ENCODE measurements at regions not wholly inside any gene's neighbourhood (a gene's known extent, or its start where the extent isn't known, plus 50 kb on each side); places are given as distances from the start of the nearest gene placed in this dataset.

GRCh38 chr21:28426545-28426944, 566.1 kb downstream of the LTN1 start (continued):
- no peak for TF ChIP-seq ZNF114 (CRISPR knock-in tag; IDR thresholded peaks at IDR 0.05)

DNA sequence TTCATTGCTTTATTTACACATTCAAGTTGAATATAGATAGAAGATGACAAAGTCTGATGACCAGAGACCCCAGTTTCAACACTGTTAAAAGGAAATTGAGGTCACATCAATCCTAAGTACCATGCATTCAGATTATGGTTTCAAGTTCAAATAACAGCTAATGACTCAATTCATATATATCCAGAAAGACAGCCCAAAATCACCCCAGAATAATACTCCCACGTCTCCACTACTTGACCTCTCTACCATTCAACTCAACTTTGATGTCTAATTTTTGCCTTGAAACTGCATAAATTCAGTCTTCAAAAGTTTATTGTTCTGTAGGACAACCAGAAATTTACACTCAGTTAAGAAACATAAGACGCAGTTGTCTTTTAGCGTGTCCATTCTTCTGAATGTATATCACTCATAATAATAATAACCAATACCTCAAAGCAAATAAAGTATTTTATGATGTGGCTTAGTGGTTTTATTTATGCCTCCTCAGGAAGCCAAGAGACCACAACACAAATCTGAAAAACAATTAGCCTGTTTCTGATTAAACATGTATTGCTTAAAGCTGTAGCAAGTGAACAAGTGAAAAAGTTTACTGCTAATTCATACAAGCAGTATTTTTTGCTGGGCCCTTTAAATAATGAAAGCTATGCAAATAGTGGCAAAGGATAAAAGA, 569.0 kb downstream of the LTN1 start:
- H3K9me3 Mint-ChIP-seq, result no peaks in the 10 kb centered on the region
- no peaks in the 10 kb centered on the region for H3F3A ChIP-seq (replicated peaks; ENCODE audit: low read depth)
- no peak overlapping the region for H3K4me2 ChIP-seq
- H3K36me3 Mint-ChIP-seq (ENCODE audit: low read depth), result no peaks in the 10 kb centered on the region
- no peaks in the 10 kb centered on the region for H3K4me1 ChIP-seq (ENCODE audit: insufficient read depth)
- DNase-seq (ENCODE audit: low spot score) (no peak), ATAC-seq (no peak)
- no peaks in the 10 kb centered on the region for H4K20me1 ChIP-seq (replicated peaks; ENCODE audit: insufficient read depth)
- no peak overlapping the region for H2AFZ ChIP-seq
- H3K27me3 Mint-ChIP-seq (ENCODE audit: insufficient read depth, low read depth, poor library complexity), result no peaks in the 10 kb centered on the region
- no peaks in the 10 kb centered on the region for H3K36me3 ChIP-seq (ENCODE audit: insufficient read depth)
- no peak overlapping the region for H3K4me3 ChIP-seq
- H3K27ac ChIP-seq (ENCODE audit: low read depth), result no peak overlapping the region
- peaks cover 3% of the 10 kb centered on the region; the same call in 1 of the 2 replicates for H3K9me2 ChIP-seq (ENCODE audit: insufficient read depth)
- H3K4me1 Mint-ChIP-seq, result no peaks in the 10 kb centered on the region
- no peak overlapping the region for H3K27ac Mint-ChIP-seq
- TF ChIP-seq EZH2phosphoT487 (IDR thresholded peaks at IDR 0.05; ENCODE audit: unreplicated experiment), result no peak
- no peak for TF ChIP-seq JUNB (IDR thresholded peaks at IDR 0.05; ENCODE audit: unreplicated experiment)
- no peak for TF ChIP-seq STAT1 (IDR thresholded peaks at IDR 0.05; ENCODE audit: unreplicated experiment)
- TF ChIP-seq, protein P1, sequence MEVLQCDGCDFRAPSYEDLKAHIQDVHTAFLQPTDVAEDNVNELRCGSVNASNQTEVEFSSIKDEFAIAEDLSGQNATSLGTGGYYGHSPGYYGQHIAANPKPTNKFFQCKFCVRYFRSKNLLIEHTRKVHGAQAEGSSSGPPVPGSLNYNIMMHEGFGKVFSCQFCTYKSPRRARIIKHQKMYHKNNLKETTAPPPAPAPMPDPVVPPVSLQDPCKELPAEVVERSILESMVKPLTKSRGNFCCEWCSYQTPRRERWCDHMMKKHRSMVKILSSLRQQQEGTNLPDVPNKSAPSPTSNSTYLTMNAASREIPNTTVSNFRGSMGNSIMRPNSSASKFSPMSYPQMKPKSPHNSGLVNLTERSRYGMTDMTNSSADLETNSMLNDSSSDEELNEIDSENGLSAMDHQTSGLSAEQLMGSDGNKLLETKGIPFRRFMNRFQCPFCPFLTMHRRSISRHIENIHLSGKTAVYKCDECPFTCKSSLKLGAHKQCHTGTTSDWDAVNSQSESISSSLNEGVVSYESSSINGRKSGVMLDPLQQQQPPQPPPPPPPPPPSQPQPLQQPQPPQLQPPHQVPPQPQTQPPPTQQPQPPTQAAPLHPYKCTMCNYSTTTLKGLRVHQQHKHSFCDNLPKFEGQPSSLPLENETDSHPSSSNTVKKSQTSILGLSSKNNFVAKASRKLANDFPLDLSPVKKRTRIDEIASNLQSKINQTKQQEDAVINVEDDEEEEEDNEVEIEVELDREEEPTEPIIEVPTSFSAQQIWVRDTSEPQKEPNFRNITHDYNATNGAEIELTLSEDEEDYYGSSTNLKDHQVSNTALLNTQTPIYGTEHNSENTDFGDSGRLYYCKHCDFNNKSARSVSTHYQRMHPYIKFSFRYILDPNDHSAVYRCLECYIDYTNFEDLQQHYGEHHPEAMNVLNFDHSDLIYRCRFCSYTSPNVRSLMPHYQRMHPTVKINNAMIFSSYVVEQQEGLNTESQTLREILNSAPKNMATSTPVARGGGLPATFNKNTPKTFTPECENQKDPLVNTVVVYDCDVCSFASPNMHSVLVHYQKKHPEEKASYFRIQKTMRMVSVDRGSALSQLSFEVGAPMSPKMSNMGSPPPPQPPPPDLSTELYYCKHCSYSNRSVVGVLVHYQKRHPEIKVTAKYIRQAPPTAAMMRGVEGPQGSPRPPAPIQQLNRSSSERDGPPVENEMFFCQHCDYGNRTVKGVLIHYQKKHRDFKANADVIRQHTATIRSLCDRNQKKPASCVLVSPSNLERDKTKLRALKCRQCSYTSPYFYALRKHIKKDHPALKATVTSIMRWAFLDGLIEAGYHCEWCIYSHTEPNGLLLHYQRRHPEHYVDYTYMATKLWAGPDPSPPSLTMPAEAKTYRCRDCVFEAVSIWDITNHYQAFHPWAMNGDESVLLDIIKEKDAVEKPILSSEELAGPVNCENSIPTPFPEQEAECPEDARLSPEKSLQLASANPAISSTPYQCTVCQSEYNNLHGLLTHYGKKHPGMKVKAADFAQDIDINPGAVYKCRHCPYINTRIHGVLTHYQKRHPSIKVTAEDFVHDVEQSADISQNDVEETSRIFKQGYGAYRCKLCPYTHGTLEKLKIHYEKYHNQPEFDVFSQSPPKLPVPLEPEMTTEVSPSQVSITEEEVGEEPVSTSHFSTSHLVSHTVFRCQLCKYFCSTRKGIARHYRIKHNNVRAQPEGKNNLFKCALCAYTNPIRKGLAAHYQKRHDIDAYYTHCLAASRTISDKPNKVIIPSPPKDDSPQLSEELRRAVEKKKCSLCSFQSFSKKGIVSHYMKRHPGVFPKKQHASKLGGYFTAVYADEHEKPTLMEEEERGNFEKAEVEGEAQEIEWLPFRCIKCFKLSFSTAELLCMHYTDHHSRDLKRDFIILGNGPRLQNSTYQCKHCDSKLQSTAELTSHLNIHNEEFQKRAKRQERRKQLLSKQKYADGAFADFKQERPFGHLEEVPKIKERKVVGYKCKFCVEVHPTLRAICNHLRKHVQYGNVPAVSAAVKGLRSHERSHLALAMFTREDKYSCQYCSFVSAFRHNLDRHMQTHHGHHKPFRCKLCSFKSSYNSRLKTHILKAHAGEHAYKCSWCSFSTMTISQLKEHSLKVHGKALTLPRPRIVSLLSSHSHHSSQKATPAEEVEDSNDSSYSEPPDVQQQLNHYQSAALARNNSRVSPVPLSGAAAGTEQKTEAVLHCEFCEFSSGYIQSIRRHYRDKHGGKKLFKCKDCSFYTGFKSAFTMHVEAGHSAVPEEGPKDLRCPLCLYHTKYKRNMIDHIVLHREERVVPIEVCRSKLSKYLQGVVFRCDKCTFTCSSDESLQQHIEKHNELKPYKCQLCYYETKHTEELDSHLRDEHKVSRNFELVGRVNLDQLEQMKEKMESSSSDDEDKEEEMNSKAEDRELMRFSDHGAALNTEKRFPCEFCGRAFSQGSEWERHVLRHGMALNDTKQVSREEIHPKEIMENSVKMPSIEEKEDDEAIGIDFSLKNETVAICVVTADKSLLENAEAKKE (CRISPR knock-in tag; IDR thresholded peaks at IDR 0.05), result no peak
- no peak for TF ChIP-seq CREB1 (CRISPR knock-in tag; IDR thresholded peaks at IDR 0.05; ENCODE audit: low read depth)
- no peak for TF ChIP-seq POLR2AphosphoS5 (IDR thresholded peaks at IDR 0.05; ENCODE audit: low read depth)
- TF ChIP-seq, protein P2, sequence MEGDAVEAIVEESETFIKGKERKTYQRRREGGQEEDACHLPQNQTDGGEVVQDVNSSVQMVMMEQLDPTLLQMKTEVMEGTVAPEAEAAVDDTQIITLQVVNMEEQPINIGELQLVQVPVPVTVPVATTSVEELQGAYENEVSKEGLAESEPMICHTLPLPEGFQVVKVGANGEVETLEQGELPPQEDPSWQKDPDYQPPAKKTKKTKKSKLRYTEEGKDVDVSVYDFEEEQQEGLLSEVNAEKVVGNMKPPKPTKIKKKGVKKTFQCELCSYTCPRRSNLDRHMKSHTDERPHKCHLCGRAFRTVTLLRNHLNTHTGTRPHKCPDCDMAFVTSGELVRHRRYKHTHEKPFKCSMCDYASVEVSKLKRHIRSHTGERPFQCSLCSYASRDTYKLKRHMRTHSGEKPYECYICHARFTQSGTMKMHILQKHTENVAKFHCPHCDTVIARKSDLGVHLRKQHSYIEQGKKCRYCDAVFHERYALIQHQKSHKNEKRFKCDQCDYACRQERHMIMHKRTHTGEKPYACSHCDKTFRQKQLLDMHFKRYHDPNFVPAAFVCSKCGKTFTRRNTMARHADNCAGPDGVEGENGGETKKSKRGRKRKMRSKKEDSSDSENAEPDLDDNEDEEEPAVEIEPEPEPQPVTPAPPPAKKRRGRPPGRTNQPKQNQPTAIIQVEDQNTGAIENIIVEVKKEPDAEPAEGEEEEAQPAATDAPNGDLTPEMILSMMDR (conservative IDR thresholded peaks at IDR 0.05; ENCODE audit: low read depth in 2 of 2), result no peak
- no peak for TF ChIP-seq NANOG (IDR thresholded peaks at IDR 0.05; ENCODE audit: borderline replicate concordance)
- H3K79me2 ChIP-seq (replicated peaks; ENCODE audit: insufficient read depth), result no peaks in the 10 kb centered on the region
- H3K4me3 Mint-ChIP-seq, result no peak overlapping the region
- H3K27me3 ChIP-seq (ENCODE audit: insufficient read depth), result no peaks in the 10 kb centered on the region

Measured in GM23338 (cell line).